K562 (cell line): ENCODE measurements at regions not wholly inside any gene's neighbourhood (a gene's known extent, or its start where the extent isn't known, plus 50 kb on each side); places are given as distances from the start of the nearest gene placed in this dataset.

ENCODE experiments used
- ATF3 ChIP-seq, 2 experiments: fragments of 450-650 bp in 1 of 2; sonication (generic) in 1 of 2; formaldehyde crosslinking in 1 of 2; IDR thresholded peaks in 1 of 2; conservative IDR thresholded peaks in 1 of 2; 2 replicates each; pipeline versions ENCODE4 v1.6.1 to v1.8.1; 2016 to 2023; ENCODE audit warnings: mild to moderate bottlenecking in 2 of 2, moderate library complexity in 2 of 2, inconsistent platforms in 1 of 2, missing genetic modification reagents in 1 of 2
- BRCA1 ChIP-seq, 2 experiments: fragments of 450-650 bp in 1 of 2; sonication (generic) in 1 of 2; formaldehyde crosslinking in 1 of 2; IDR thresholded peaks; 2 replicates each; pipeline versions ENCODE4 v1.5.0 to v1.6.1; 2017 to 2020; ENCODE audit warnings: mild to moderate bottlenecking in 1 of 2, missing genetic modification reagents in 1 of 2
- CTCF ChIP-seq, 3 experiments: IDR thresholded peaks in 2 of 3; conservative IDR thresholded peaks in 1 of 3; 2 replicates each; pipeline ENCODE4 v1.5.1; 2011 to 2012; ENCODE audit warnings: low read length in 3 of 3, mild to moderate bottlenecking in 3 of 3, control low read depth in 2 of 3, improper control_type of control experiment in 1 of 3, inconsistent platforms in 1 of 3, low read depth in 1 of 3, mixed read lengths in 1 of 3, moderate library complexity in 1 of 3; ENCODE audit not compliant: insufficient read depth in 2 of 3
- MGA ChIP-seq: fragments of 450-650 bp; IDR thresholded peaks from 2 replicates; pipeline ENCODE4 v1.6.1; 2016; ENCODE audit warnings: mild to moderate bottlenecking, moderate library complexity
- RBM17 ChIP-seq: fragments of 200-400 bp; formaldehyde crosslinking; IDR thresholded peaks from 2 replicates; pipeline ENCODE4 v1.6.1; 2017; ENCODE audit warnings: low read depth, mild to moderate bottlenecking, low read length, borderline replicate concordance
- RCOR1 ChIP-seq, 2 experiments: IDR thresholded peaks; 2 replicates each; pipeline ENCODE4 v1.6.1; 2012; ENCODE audit warnings: low read depth in 2 of 2, low read length in 2 of 2, borderline replicate concordance in 1 of 2, improper control_type of control experiment in 1 of 2
- SMAD1 ChIP-seq: fragments of 150-350 bp; IDR thresholded peaks from 2 replicates; pipeline ENCODE4 v1.6.1; 2014; ENCODE audit warnings: low read length, low read depth; ENCODE audit not compliant: partially characterized antibody
- SMARCB1 ChIP-seq: IDR thresholded peaks from 2 replicates; pipeline ENCODE4 v1.6.1; 2011; ENCODE audit warnings: improper control_type of control experiment, low read depth; ENCODE audit not compliant: insufficient read length
- SOX6 ChIP-seq: fragments of 450-650 bp; IDR thresholded peaks from 2 replicates; pipeline ENCODE4 v1.6.1; 2014; ENCODE audit warnings: mild to moderate bottlenecking
- ZNF23 ChIP-seq: fragments of 250-450 bp; sonication (Bioruptor Pico); IDR thresholded peaks from 2 replicates; pipeline ENCODE4 v1.4.0; 2020; ENCODE audit warnings: mild to moderate bottlenecking
- ZNF253 ChIP-seq: fragments of 250-450 bp; sonication (Bioruptor Pico); conservative IDR thresholded peaks from 2 replicates; pipeline ENCODE4 v1.6.1; 2021; ENCODE audit warnings: mild to moderate bottlenecking
- ZNF668 ChIP-seq: fragments of 250-450 bp; sonication (Bioruptor Pico); IDR thresholded peaks from 2 replicates; pipeline ENCODE4 v1.8.0; 2022; ENCODE audit warnings: mild to moderate bottlenecking, inconsistent platforms
- ZNF77 ChIP-seq: fragments of 250-450 bp; sonication (Bioruptor Pico); IDR thresholded peaks from 2 replicates; pipeline ENCODE4 v1.5.0; 2020

- no peak for TF ChIP-seq MGA
- TF ChIP-seq SMAD1: no peak
- TF ChIP-seq ZNF668 (CRISPR knock-in tag): no peak
- no peak for TF ChIP-seq ZNF253 (CRISPR knock-in tag)
- no peak for TF ChIP-seq RBM17
- no peak for TF ChIP-seq ZNF23
- TF ChIP-seq SMARCB1: no peak
- TF ChIP-seq RCOR1 (IDR thresholded peaks at IDR 0.05; ENCODE audit: borderline replicate concordance in 1 of 2, low read depth in 2 of 2, low read length in 2 of 2): peak in 1 of 2 experiments; percentile 9; a peak in 1 of 4 replicates
- no peak for TF ChIP-seq BRCA1 (IDR thresholded peaks at IDR 0.05)
- TF ChIP-seq BRCA1 (CRISPR knock-in tag; IDR thresholded peaks at IDR 0.05): no peak
- TF ChIP-seq ZNF77 (CRISPR knock-in tag): no peak
- 0 out of 2 replicates have a peak, but pooled peaks have one; percentile 21 for TF ChIP-seq SOX6
- TF ChIP-seq CTCF (IDR thresholded peaks at IDR 0.05 in 2 of 3, conservative IDR thresholded peaks at IDR 0.05 in 1 of 3; ENCODE audit: insufficient read depth in 2 of 3, low read depth in 1 of 3, low read length in 3 of 3): peak; percentile 89 to 97 (median 96)
- no peak for TF ChIP-seq ATF3 (IDR thresholded peaks at IDR 0.05)
- TF ChIP-seq ATF3 (CRISPR knock-in tag; conservative IDR thresholded peaks at IDR 0.05): no peak
These were observed 115.7 kb downstream of the SLC30A10 start (continued) for GRCh38 chr1:219812491-219813203.
